ENCODE measurements at regions not wholly inside any gene's neighbourhood (a gene's known extent, or its start where the extent isn't known, plus 50 kb on each side); places are given as distances from the start of the nearest gene placed in this dataset.
A peak's percentile ranks its signal among the peaks of the same experiment; 100 is the strongest.

DNA sequence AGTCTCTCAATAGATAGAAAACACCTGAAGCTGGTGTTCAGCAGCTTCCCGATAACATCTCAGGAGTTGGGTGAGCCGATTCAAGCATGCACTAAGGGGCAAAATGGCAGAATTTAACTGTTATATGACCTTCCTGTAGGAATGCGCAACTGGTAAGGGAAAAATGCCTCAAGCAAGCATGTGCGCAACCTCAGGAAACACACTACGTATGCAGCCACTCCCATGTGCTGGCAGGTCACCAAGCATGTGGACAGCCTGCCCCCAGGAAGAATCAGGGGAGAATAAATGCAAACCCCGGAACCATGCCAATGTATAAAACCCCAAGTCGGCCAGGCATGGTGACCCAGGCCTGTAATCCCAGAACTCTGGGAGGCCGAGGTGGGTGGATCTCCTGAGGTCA is 645.6 kb downstream of the NYAP2 start:
- Histone ChIP-seq H3K4me1 (no peaks in the 10 kb centered on the region), H3K4me3 (no peak overlapping the region), H3K27me3 (ENCODE audit: low read depth) (no peaks in the 10 kb centered on the region), H3K9me3 (replicated peaks) (no peaks in the 10 kb centered on the region), H3K27ac (replicated peaks) (no peak overlapping the region), H3K36me3 (no peaks in the 10 kb centered on the region)
- DNase-seq: no peak
- intact Hi-C loops (cut with micrococcal nuclease): no loop called here
- TF ChIP-seq, protein P1, sequence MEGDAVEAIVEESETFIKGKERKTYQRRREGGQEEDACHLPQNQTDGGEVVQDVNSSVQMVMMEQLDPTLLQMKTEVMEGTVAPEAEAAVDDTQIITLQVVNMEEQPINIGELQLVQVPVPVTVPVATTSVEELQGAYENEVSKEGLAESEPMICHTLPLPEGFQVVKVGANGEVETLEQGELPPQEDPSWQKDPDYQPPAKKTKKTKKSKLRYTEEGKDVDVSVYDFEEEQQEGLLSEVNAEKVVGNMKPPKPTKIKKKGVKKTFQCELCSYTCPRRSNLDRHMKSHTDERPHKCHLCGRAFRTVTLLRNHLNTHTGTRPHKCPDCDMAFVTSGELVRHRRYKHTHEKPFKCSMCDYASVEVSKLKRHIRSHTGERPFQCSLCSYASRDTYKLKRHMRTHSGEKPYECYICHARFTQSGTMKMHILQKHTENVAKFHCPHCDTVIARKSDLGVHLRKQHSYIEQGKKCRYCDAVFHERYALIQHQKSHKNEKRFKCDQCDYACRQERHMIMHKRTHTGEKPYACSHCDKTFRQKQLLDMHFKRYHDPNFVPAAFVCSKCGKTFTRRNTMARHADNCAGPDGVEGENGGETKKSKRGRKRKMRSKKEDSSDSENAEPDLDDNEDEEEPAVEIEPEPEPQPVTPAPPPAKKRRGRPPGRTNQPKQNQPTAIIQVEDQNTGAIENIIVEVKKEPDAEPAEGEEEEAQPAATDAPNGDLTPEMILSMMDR (IDR thresholded peaks at IDR 0.05; ENCODE audit: borderline replicate concordance): no peak

DNA sequence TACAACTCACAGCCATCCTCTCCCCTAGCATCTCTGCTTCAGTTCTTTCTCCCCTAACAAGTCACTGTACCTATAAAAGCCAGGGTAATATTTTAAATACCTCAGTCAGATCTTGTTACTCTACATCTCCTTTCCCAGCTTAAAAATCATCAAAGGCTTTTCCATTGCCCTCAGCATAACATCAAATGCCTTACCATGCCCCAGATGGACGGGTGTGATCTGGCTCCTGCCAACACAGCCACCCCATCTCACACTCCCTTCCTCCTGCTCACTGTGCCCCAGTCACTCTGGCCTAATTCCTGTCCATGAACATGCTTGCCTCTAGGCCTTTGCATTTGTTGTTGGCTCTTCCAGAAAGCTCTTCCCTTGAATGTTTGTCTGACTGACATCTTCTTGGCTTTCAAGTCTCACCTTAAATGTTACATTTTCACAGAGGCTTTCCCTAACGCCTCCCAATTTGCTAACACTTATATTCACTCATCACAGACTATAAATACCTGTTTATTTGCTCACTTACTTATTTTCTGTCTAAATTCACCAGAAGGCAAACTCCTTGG is 640.9 kb downstream of the NYAP2 start:
- intact Hi-C loops (cut with micrococcal nuclease): no loop called here
- Histone ChIP-seq H3K9me3 (replicated peaks) (no peaks in the 10 kb centered on the region), H3K4me3 (no peak overlapping the region), H3K4me1 (no peaks in the 10 kb centered on the region), H3K27me3 (ENCODE audit: low read depth) (no peaks in the 10 kb centered on the region), H3K36me3 (no peaks in the 10 kb centered on the region), H3K27ac (replicated peaks) (no peak overlapping the region)
- TF ChIP-seq, protein P1 (IDR thresholded peaks at IDR 0.05; ENCODE audit: borderline replicate concordance): no peak
- DNase-seq: no peak

GRCh38 chr2:226037526-226037925 is 638.0 kb downstream of the NYAP2 start:
- TF ChIP-seq, protein P1 (IDR thresholded peaks at IDR 0.05; ENCODE audit: borderline replicate concordance): no peak
- Histone ChIP-seq H3K36me3 (no peaks in the 10 kb centered on the region), H3K4me3 (no peak overlapping the region), H3K4me1 (peaks cover under 1% of the 10 kb centered on the region), H3K27ac (replicated peaks) (no peak overlapping the region), H3K27me3 (ENCODE audit: low read depth) (no peaks in the 10 kb centered on the region), H3K9me3 (replicated peaks) (no peaks in the 10 kb centered on the region)
- DNase-seq: no peak
- intact Hi-C loops (cut with micrococcal nuclease): no loop called here

DNA sequence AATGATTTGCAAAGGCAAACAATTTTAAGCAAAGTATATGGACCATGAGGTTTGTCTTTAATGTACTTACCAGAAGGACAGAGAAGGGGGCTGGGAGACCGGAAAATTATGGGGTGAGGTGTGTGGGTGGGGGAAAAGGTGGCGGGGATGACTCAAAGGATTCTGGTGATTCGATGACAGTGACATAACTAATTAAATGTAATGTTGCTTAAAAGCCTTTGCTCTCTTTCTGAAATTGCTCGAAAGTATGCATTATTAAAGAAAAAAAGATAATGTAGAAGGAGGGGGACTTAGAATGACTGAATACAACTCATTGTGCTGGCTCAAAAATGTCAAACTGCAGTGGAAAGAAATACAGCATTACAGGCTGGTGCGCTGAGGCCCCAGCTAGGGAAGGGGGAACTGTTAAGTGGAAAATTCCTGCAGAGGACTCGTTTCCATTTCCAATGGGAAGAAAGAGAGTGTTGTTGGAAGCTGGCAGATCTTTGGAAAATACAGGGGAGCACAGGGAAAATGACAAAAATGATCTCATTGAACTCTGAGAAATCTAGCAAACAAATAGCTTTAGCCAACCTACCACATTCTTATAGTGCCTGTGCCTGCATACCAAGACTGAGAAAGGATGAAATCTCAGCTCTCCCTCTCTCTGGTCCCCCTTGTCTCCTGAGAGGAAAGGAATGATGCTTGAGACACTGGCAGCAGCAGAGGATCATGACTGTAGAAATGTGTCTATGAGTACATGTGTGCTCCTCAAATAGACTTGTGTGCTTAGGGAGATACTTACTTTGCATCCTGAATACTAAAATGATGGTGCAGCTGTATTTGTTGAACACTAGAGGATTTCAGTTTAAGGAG is 632.4 kb downstream of the NYAP2 start:
- Histone ChIP-seq H3K9me3 (replicated peaks) (no peaks in the 10 kb centered on the region), H3K36me3 (no peaks in the 10 kb centered on the region), H3K4me3 (peak overlapping the region; percentile 70), H3K27ac (replicated peaks) (peak overlapping the region; percentile 61), H3K4me1 (peaks cover 20% of the 10 kb centered on the region), H3K27me3 (ENCODE audit: low read depth) (no peaks in the 10 kb centered on the region)
- no peak for DNase-seq
- TF ChIP-seq, protein P1 (IDR thresholded peaks at IDR 0.05; ENCODE audit: borderline replicate concordance): no peak
- intact Hi-C loops (cut with micrococcal nuclease): no loop called here

- H3K9me3 ChIP-seq (replicated peaks): no peaks in the 10 kb centered on the region
These were observed 631.5 kb downstream of the NYAP2 start for GRCh38 chr2:226030788-226031646.

More at GRCh38 chr2:226030788-226031646, 631.5 kb downstream of the NYAP2 start:
- H3K27me3 ChIP-seq (ENCODE audit: low read depth): no peaks in the 10 kb centered on the region
- intact Hi-C loops (cut with micrococcal nuclease): no loop called here
- H3K36me3 ChIP-seq: no peaks in the 10 kb centered on the region
- DNase-seq: peak; percentile 53
- H3K27ac ChIP-seq (replicated peaks): peak overlapping the region; percentile 61
- H3K4me3 ChIP-seq: peak overlapping the region; percentile 70
- peaks cover 20% of the 10 kb centered on the region for H3K4me1 ChIP-seq
- TF ChIP-seq, protein P1 (IDR thresholded peaks at IDR 0.05; ENCODE audit: borderline replicate concordance): no peak

Measured in left ventricle myocardium inferior (tissue), 1 donor.